Transverse colon (tissue), 4 donors: ENCODE measurements at regions not wholly inside any gene's neighbourhood (a gene's known extent, or its start where the extent isn't known, plus 50 kb on each side); places are given as distances from the start of the nearest gene placed in this dataset.

ENCODE experiments used
- DNase-seq: peaks from one replicate; pipeline ENCODE4 v3.0.0-alpha.2; 2019
- H3K27ac ChIP-seq, 4 donors: fragments of 200-600 bp; sonication (generic); 2 replicates each; pipeline ENCODE4 v1.5.1; 2016 to 2018; ENCODE audit warnings: inconsistent platforms in 4 of 4
- H3K27me3 ChIP-seq: fragments of 200-600 bp; sonication (generic); 2 replicates; pipeline ENCODE4 v1.5.1; 2017; ENCODE audit warnings: inconsistent platforms
- H3K36me3 ChIP-seq, 4 donors: fragments of 200-600 bp; sonication (generic); 2 replicates each; pipeline ENCODE4 v1.5.1; 2017 to 2019; ENCODE audit warnings: inconsistent platforms in 4 of 4
- H3K4me1 ChIP-seq, 4 donors: fragments of 200-600 bp; sonication (generic); 2 replicates each; pipeline ENCODE4 v1.5.1; 2017 to 2020; ENCODE audit warnings: inconsistent platforms in 4 of 4
- H3K4me3 ChIP-seq, 4 donors: fragments of 200-600 bp; sonication (generic); 1 replicate in 1 of 4; 2 replicates in 3 of 4; pipeline versions ENCODE4 v1.5.1 to v1.6.1; 2017 to 2019; ENCODE audit warnings: inconsistent platforms in 4 of 4
- H3K9me3 ChIP-seq, 2 donors: fragments of 200-600 bp; sonication (generic); 2 replicates each; pipeline ENCODE4 v1.5.1; 2017 to 2019; ENCODE audit warnings: inconsistent platforms in 2 of 2
- EP300 ChIP-seq: sonication (generic); formaldehyde crosslinking; IDR thresholded peaks from one replicate; pipeline ENCODE4 v1.6.1; 2017; ENCODE audit warnings: antibody characterized with exemption, low read depth
- POLR2A ChIP-seq: fragments of 450-650 bp; IDR thresholded peaks from one replicate; pipeline ENCODE4 v1.6.1; 2016; ENCODE audit warnings: antibody characterized with exemption, mild to moderate bottlenecking, moderate library complexity
- POLR2AphosphoS5 ChIP-seq, 3 donors: sonication (generic); formaldehyde crosslinking; IDR thresholded peaks; one replicate each; pipeline ENCODE4 v1.6.1; 2016; ENCODE audit warnings: antibody characterized with exemption in 3 of 3
- WGBS, 2 donors: methylation state at CpG; one replicate each; pipeline ENCODE4 v1.1.5; 2018; ENCODE audit warnings: low coverage in 1 of 2; 5-methylcytosine and 5-hydroxymethylcytosine counted together
- in situ Hi-C, 4 donors: fragments of 200-750 bp; cut with MboI; loops; one replicate each; pipeline versions ENCODE4 v1.15.0 to v1.15.1; 2017; ENCODE audit warnings: low sequenced_read_pairs in 3 of 4, low pct_ligation_motif_present in 1 of 4, low pct_unique_long_range_greater_than_20kb in 1 of 4
- intact Hi-C: fragments of 100-400 bp; cut with DNase I; formaldehyde crosslinking; loops from one replicate; pipeline ENCODE4 v1.15.1; 2023; ENCODE audit warnings: low total_unique reads
- TF ChIP-seq, protein P1 (sequence below), 5 experiments: fragments of 200-600 bp in 3 of 5; fragments of 450-650 bp in 2 of 5; sonication (generic) in 3 of 5; IDR thresholded peaks; 1 replicate in 2 of 5; 2 replicates in 3 of 5; pipeline ENCODE4 v1.5.1; 2016 to 2017; ENCODE audit warnings: antibody characterized with exemption in 5 of 5, inconsistent platforms in 3 of 5, mild to moderate bottlenecking in 2 of 5, moderate library complexity in 1 of 5

DNA sequence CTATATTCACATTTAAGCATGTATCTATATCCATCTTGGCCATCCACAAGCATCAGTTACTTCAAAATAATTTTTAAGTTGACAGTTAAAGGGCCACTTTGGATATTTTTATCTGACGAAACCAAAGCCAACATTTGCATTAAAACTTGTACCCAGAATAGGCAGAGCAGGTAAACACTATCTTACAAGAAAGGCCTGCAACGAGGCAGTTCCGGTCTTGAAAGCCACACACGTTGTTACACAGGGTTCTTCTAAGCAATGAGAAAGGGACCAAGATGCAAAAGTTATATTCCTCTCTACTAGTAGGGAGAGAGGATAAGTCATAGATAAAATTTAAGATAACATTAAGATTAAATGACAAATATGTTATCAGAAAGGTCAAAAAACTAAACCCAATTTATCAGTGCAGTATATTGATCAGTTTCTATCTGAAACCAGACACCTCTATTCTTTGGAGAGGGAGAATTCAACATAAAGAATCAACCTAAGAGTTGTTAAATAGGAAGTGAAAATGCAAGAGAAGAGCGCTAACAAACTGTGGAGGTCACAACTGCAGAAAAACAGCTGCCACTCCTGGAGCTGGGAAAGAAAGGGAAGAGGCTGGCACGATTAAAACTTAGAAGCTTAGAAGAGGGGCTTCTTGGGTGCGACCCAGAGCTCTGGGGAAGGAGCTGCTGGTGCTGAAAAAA is 701.3 kb downstream of the TNS3 start:
- Histone ChIP-seq H3K27ac (no peak overlapping the region), H3K4me1 (no peaks in the 10 kb centered on the region), H3K27me3 (no peaks in the 10 kb centered on the region), H3K4me3 (no peak overlapping the region), H3K36me3 (no peaks in the 10 kb centered on the region), H3K9me3 (no peaks in the 10 kb centered on the region)
- TF ChIP-seq EP300 (no peak), POLR2A (no peak), POLR2AphosphoS5 (IDR thresholded peaks at IDR 0.05) (no peak)
- TF ChIP-seq, protein P1, sequence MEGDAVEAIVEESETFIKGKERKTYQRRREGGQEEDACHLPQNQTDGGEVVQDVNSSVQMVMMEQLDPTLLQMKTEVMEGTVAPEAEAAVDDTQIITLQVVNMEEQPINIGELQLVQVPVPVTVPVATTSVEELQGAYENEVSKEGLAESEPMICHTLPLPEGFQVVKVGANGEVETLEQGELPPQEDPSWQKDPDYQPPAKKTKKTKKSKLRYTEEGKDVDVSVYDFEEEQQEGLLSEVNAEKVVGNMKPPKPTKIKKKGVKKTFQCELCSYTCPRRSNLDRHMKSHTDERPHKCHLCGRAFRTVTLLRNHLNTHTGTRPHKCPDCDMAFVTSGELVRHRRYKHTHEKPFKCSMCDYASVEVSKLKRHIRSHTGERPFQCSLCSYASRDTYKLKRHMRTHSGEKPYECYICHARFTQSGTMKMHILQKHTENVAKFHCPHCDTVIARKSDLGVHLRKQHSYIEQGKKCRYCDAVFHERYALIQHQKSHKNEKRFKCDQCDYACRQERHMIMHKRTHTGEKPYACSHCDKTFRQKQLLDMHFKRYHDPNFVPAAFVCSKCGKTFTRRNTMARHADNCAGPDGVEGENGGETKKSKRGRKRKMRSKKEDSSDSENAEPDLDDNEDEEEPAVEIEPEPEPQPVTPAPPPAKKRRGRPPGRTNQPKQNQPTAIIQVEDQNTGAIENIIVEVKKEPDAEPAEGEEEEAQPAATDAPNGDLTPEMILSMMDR (IDR thresholded peaks at IDR 0.05), result no peak
- in situ Hi-C loops (no loop called here), intact Hi-C loops (no loop called here)
- no peak for DNase-seq
- 74 to 78% methylated on average over 7 of the region's 7 CpGs for WGBS, 2 donors

DNA sequence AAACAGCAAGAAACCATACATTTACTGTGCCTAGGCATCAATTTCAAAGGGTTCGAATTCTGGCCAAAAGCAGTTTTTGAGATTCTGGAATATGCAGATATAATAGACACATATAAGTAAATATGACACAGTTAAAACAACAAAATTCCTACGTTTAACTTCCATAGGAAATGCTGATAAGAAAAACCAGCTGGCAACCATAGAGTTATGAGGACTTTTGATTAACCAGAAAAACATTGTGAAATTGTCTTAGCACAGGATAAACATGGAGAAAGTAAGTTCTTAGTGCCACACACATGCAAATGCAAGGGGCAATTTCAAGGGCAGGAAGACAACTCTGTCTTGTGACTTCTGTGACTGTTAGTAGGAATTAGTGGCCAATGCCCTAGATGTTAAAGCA is 702.1 kb downstream of the TNS3 start:
- in situ Hi-C loops, result no loop called here
- no peak overlapping the region for H3K27ac ChIP-seq
- no peak for DNase-seq
- H3K4me1 ChIP-seq, result no peaks in the 10 kb centered on the region
- H3K36me3 ChIP-seq, result no peaks in the 10 kb centered on the region
- H3K4me3 ChIP-seq, result no peak overlapping the region
- no peaks in the 10 kb centered on the region for H3K27me3 ChIP-seq
- whole genome bisulfite sequencing, 2 donors, result 59 to 63% methylated on average over 2 of the region's 2 CpGs
- no peak for TF ChIP-seq POLR2A
- no peaks in the 10 kb centered on the region for H3K9me3 ChIP-seq
- intact Hi-C loops, result no loop called here

DNA sequence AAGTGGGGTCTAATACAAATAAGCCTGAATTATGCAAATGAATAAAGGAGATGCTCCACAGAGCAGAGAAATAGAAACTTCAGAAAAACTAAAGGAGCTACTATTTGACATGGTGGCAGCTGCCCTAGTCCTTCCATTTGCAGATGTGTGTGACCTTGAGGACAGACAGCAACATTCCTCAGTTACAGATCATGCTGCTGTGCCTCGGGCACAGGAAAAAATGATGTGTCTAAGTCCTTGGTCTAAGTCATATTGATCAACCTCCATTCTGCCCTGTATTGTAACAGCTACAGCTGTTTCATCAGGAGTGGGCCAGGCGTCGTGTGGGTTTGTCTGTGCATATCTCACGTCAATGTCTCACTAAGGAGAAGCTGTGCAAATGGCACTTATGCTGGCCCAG is 710.4 kb downstream of the TNS3 start:
- TF ChIP-seq POLR2A (no peak), EP300 (no peak), POLR2AphosphoS5 (IDR thresholded peaks at IDR 0.05) (no peak)
- TF ChIP-seq, protein P1 (IDR thresholded peaks at IDR 0.05), result no peak
- Histone ChIP-seq H3K27ac (no peak overlapping the region), H3K9me3 (no peaks in the 10 kb centered on the region), H3K27me3 (no peaks in the 10 kb centered on the region), H3K4me3 (no peak overlapping the region), H3K4me1 (no peaks in the 10 kb centered on the region), H3K36me3 (no peaks in the 10 kb centered on the region)
- WGBS, 2 donors, result 40 to 81% methylated on average over 1 to 4 of the region's 4 CpGs
- no peak for DNase-seq
- in situ Hi-C loops (no loop called here), intact Hi-C loops (no loop called here)

DNA sequence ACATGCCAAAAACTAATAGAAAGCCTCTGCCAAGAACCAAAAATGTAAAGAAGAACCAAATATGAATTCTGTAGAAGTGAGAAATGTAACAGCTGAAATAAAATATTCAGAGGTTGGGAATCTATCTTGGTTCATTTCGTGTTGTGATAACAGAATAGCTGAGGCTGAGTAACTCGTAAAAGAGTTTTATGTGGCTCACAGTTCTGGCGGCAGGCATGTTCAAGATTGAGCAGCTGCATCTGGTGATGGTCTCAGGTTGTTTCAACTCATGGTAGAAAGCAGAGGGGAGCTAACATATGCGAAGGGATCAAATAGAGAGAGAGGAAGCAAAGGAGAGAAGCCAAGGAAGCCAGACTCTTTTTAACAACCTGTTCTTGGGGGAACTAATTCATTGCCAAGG is 717.2 kb downstream of the TNS3 start:
- WGBS, 2 donors, result 24 to 62% methylated on average over 3 to 4 of the region's 4 CpGs
- no peak for DNase-seq
- TF ChIP-seq EP300, result no peak
- Histone ChIP-seq H3K36me3 (no peaks in the 10 kb centered on the region), H3K4me1 (no peaks in the 10 kb centered on the region), H3K27me3 (no peaks in the 10 kb centered on the region), H3K4me3 (no peak overlapping the region), H3K27ac (no peak overlapping the region), H3K9me3 (no peaks in the 10 kb centered on the region)
- intact Hi-C loops (no loop called here), in situ Hi-C loops (no loop called here)

DNA sequence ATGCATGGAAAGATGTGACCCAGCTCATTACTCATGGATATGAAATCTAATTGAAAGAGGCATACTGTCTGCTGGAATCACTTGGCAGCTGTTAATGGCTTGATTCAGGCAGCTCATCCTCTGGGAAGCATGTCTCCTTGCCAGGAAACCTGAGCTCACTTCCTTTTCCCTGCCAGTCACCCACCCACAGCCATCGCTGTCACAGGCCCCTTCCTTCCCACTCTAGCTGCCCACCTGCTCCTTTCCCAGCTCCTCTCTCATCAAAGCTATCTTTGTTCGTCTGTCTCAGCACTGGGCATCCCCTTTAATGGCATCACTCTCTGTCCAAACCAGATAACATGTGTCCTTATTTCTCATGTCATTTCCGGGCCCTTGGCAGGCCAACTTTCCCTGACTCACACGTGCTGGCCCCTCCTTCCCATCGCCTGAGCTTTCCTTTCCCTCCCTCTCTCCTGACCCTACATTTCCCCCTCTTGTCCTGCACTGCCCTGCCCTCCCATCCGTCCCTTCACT is 721.9 kb downstream of the TNS3 start:
- H3K9me3 ChIP-seq, result no peaks in the 10 kb centered on the region
- DNase-seq, result no peak
- intact Hi-C loops, result no loop called here

More for the DNA sequence above, 721.9 kb downstream of the TNS3 start:
- in situ Hi-C loops, result no loop called here
- Histone ChIP-seq H3K27ac (no peak overlapping the region), H3K27me3 (no peaks in the 10 kb centered on the region), H3K4me3 (no peak overlapping the region), H3K4me1 (no peaks in the 10 kb centered on the region), H3K36me3 (no peaks in the 10 kb centered on the region)
- 68 to 74% methylated on average over 3 to 6 of the region's 6 CpGs for WGBS, 2 donors
- TF ChIP-seq, protein P1 (IDR thresholded peaks at IDR 0.05), result no peak
- TF ChIP-seq EP300 (no peak), POLR2AphosphoS5 (IDR thresholded peaks at IDR 0.05) (no peak), POLR2A (no peak)
